ENCODE measurements at regions not wholly inside any gene's neighbourhood (a gene's known extent, or its start where the extent isn't known, plus 50 kb on each side); places are given as distances from the start of the nearest gene placed in this dataset.

- no TSS peak for BruUV-seq (replicated peaks)
- Histone ChIP-seq H3K36me3 (ENCODE audit: low read depth) (no peaks in the 10 kb centered on the region), H3K4me3 (no peak overlapping the region), H3K4me2 (no peak overlapping the region), H3K27me3 (ENCODE audit: insufficient read depth, low read depth) (peaks cover 11% of the 10 kb centered on the region; the same call in 1 of the 2 replicates), H3K79me2 (ENCODE audit: low read depth) (no peaks in the 10 kb centered on the region), H4K20me1 (ENCODE audit: insufficient read depth) (no peaks in the 10 kb centered on the region), H3K9me2 (ENCODE audit: insufficient read depth) (no peaks in the 10 kb centered on the region), H3K27ac (no peak overlapping the region), H3F3A (ENCODE audit: insufficient read depth, low read depth) (no peaks in the 10 kb centered on the region), H3K4me1 (replicated peaks; ENCODE audit: insufficient read depth) (no peaks in the 10 kb centered on the region), H2AFZ (no peak overlapping the region), H3K9me3 (ENCODE audit: insufficient read depth, low read depth) (no peaks in the 10 kb centered on the region)
- intact Hi-C loops (cut with micrococcal nuclease; ENCODE audit: unreplicated experiment), result no loop called here
- ChIA-PET POLR2A (ENCODE audit: unreplicated experiment) (no interaction called here), CTCF (no interaction called here)
- DNase-seq, result no peak
- TF ChIP-seq CTCF (conservative IDR thresholded peaks at IDR 0.05), result no peak
- TF ChIP-seq EZH2 (IDR thresholded peaks at IDR 0.05; ENCODE audit: low read depth), result no peak
Measured at GRCh38 chr3:72199530-72199929, 414.6 kb upstream of the PROK2 start.

- no peak for TF ChIP-seq EZH2 (IDR thresholded peaks at IDR 0.05; ENCODE audit: low read depth)
- TF ChIP-seq CTCF (conservative IDR thresholded peaks at IDR 0.05), result no peak
- Histone ChIP-seq H3K79me2 (ENCODE audit: low read depth) (no peaks in the 10 kb centered on the region), H3K4me3 (no peak overlapping the region), H3K27ac (no peak overlapping the region), H4K20me1 (ENCODE audit: insufficient read depth) (no peaks in the 10 kb centered on the region), H3K9me3 (ENCODE audit: insufficient read depth, low read depth) (no peaks in the 10 kb centered on the region), H3K4me1 (replicated peaks; ENCODE audit: insufficient read depth) (no peaks in the 10 kb centered on the region), H2AFZ (no peak overlapping the region), H3K9me2 (ENCODE audit: insufficient read depth) (no peaks in the 10 kb centered on the region), H3F3A (ENCODE audit: insufficient read depth, low read depth) (no peaks in the 10 kb centered on the region), H3K4me2 (no peak overlapping the region), H3K36me3 (ENCODE audit: low read depth) (no peaks in the 10 kb centered on the region), H3K27me3 (ENCODE audit: insufficient read depth, low read depth) (peaks cover 4% of the 10 kb centered on the region; the same call in 1 of the 2 replicates)
- DNase-seq, result no peak
- CTCF ChIA-PET, result no interaction called here
- POLR2A ChIA-PET (ENCODE audit: unreplicated experiment), result no interaction called here
- intact Hi-C loops (cut with micrococcal nuclease; ENCODE audit: unreplicated experiment), result no loop called here
- no TSS peak for BruUV-seq (replicated peaks)
Measured at GRCh38 chr3:72196377-72196929, 411.5 kb upstream of the PROK2 start.

- Histone ChIP-seq H3K36me3 (ENCODE audit: low read depth) (no peaks in the 10 kb centered on the region), H3K9me2 (ENCODE audit: insufficient read depth) (no peaks in the 10 kb centered on the region), H4K20me1 (ENCODE audit: insufficient read depth) (no peaks in the 10 kb centered on the region), H3K9me3 (ENCODE audit: insufficient read depth, low read depth) (no peaks in the 10 kb centered on the region), H3F3A (ENCODE audit: insufficient read depth, low read depth) (no peaks in the 10 kb centered on the region), H3K27ac (no peak overlapping the region), H2AFZ (no peak overlapping the region), H3K79me2 (ENCODE audit: low read depth) (no peaks in the 10 kb centered on the region), H3K27me3 (ENCODE audit: insufficient read depth, low read depth) (peaks cover 4% of the 10 kb centered on the region; the same call in 1 of the 2 replicates), H3K4me3 (no peak overlapping the region), H3K4me1 (replicated peaks; ENCODE audit: insufficient read depth) (no peaks in the 10 kb centered on the region), H3K4me2 (no peak overlapping the region)
- intact Hi-C loops (cut with micrococcal nuclease; ENCODE audit: unreplicated experiment), result no loop called here
- CTCF ChIA-PET, result no interaction called here
- BruUV-seq (replicated peaks), result no TSS peak
- POLR2A ChIA-PET (ENCODE audit: unreplicated experiment), result no interaction called here
- TF ChIP-seq EZH2 (IDR thresholded peaks at IDR 0.05; ENCODE audit: low read depth) (no peak), CTCF (conservative IDR thresholded peaks at IDR 0.05) (no peak)
- no peak for DNase-seq
Measured at GRCh38 chr3:72195895-72196294, 410.9 kb upstream of the PROK2 start.
